ENCODE measurements at regions not wholly inside any gene's neighbourhood (a gene's known extent, or its start where the extent isn't known, plus 50 kb on each side); places are given as distances from the start of the nearest gene placed in this dataset.

GRCh38 chr5:99747342-99747741 is 787.8 kb upstream of the FAM174A start:
- no peak for TF ChIP-seq CTCF (IDR thresholded peaks at IDR 0.05)
- no peak for TF ChIP-seq POLR2A (IDR thresholded peaks at IDR 0.05)
- no peak for TF ChIP-seq POLR2AphosphoS5 (IDR thresholded peaks at IDR 0.05)
